GM12891 (cell line): ENCODE measurements at regions not wholly inside any gene's neighbourhood (a gene's known extent, or its start where the extent isn't known, plus 50 kb on each side); places are given as distances from the start of the nearest gene placed in this dataset.

Experiments used
- DNase-seq: peaks from one replicate; pipeline ENCODE4 v3.0.0; 2011; ENCODE audit warnings: low spot score; ENCODE audit not compliant: insufficient read length
- FAIRE-seq: peaks from 2 replicates; lab custom pipeline; 2011; peaks lifted over from hg19 to GRCh38; lab: Jason Lieb, UNC
- PAX5 ChIP-seq: IDR thresholded peaks from 2 replicates; pipeline ENCODE4 v1.6.1; 2011; ENCODE audit warnings: low read length, moderate library complexity, mild to moderate bottlenecking; ENCODE audit not compliant: insufficient read depth, severe bottlenecking
- POLR2A ChIP-seq: IDR thresholded peaks from 2 replicates; pipeline ENCODE4 v1.6.1; 2011; ENCODE audit warnings: low read depth, low read length, control low read depth
- POLR2AphosphoS5 ChIP-seq: IDR thresholded peaks from 2 replicates; pipeline ENCODE4 v1.6.1; 2011; ENCODE audit warnings: low read depth, low read length, control low read depth
- POU2F2 ChIP-seq: IDR thresholded peaks from 2 replicates; pipeline ENCODE4 v1.6.1; 2011; ENCODE audit warnings: low read depth, mild to moderate bottlenecking, control low read depth, low read length, moderate library complexity
- SPI1 ChIP-seq: IDR thresholded peaks from 2 replicates; pipeline ENCODE4 v1.6.1; 2011; ENCODE audit warnings: low read depth, low read length, control low read depth
- TAF1 ChIP-seq: IDR thresholded peaks from 2 replicates; pipeline ENCODE4 v1.6.1; 2011; ENCODE audit warnings: low read depth, low read length, control low read depth

DNA sequence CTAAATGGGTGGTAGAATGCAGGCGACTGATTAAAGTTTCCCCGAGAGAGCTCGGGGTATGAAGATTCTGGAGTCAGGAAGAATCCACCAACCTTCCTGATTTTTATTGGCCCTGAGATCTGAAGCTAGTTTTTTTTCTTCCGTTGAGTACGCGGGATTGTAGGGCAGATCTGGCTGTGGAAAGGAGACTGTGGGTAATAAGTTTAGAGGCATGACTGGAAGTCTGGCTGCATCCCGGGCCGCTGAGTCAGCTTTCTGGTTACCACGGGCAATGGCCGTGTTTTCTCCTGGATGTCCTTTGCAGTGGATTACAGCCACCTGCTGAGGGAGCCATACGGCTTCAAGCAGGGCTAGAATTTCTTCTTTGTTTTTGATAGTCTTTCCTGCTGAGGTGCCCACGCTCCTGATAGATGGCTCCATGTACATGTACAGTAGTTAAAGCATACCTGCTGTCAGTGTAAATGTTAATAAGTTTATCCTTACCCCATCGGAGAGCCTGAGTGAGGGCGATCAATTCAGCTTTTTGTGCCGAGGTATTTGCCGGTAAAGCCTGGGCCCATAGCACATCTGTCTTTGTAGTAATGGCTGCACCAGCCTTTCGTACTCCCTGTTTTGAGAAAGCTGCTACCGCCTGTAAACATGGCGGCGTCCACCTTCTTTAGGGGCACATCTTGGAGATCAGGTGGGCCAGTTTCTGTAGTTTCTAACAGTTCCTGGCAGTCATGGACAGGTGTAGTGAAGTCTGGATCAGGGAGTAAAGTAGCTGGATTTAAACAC, 154.0 kb downstream of the TRIM27 start:
- FAIRE-seq, result no peak
- TF ChIP-seq POLR2A (no peak), SPI1 (no peak), POU2F2 (no peak), TAF1 (no peak), POLR2AphosphoS5 (no peak), PAX5 (no peak)
- DNase-seq, result no peak

DNA sequence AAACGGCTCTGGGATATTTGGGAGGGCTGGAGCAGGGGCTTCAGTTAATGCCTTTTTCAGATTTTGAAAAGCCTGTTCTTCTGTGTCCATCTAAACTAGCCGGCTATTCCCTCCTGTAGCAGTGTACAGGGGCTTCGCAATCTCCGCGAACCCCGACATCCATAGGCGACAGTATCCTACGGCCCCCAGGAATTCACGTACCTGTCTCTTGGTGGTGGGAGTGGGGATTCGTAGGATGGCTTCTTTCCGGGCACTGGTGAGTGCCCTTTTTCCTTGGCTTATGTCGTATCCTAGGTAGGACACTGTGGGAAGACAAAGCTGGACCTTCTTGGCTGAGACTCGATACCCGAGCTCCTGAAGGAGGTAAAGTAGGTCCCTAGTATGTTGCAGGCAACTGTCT, 153.1 kb downstream of the TRIM27 start:
- FAIRE-seq (no peak), DNase-seq (no peak)
- TF ChIP-seq POLR2AphosphoS5 (no peak), SPI1 (no peak)

DNA sequence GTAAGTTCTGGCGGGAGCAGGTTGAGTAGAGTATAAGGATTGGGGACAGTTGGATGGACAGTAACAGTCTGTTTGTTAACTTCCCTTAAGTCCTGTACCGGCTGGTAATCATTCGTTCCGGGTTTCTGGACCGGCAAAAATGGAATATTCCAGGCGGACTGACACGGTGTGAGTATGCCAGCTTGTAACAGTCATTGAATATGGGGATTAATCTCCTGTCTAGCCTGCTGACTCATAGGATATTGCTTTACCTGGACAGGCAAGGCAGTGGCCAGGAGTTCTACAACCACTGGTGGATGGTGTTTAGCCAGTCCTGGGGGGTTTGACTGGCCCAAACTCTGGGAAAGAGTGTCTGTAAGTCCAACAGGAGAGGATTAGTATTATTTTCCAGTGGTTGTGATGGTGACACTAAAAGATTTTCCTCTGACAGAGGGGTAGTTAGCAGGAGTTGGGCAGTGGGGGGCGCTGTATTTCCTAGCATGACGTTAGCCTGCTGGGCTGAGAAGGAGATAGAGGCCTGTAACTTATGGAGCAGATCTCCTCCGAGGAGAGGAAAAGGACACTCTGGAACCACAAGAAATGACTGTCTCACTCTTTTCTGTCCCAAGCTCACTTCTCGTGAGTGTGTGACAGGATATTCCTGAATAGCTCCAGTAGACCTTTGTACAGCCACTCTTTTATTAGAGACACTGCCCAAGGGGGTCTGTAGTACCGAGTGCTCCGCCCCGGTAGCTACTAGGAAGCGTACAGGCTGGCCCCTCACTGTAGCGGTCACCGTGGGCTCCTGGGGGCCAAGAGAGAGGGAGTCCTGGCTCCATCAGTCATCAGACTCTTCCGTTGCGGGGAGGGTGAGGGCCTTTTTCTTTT, 152.2 kb downstream of the TRIM27 start:
- FAIRE-seq (no peak), DNase-seq (no peak)
- TF ChIP-seq TAF1 (no peak), SPI1 (no peak), POLR2AphosphoS5 (no peak), POLR2A (no peak), PAX5 (no peak), POU2F2 (no peak)

DNA sequence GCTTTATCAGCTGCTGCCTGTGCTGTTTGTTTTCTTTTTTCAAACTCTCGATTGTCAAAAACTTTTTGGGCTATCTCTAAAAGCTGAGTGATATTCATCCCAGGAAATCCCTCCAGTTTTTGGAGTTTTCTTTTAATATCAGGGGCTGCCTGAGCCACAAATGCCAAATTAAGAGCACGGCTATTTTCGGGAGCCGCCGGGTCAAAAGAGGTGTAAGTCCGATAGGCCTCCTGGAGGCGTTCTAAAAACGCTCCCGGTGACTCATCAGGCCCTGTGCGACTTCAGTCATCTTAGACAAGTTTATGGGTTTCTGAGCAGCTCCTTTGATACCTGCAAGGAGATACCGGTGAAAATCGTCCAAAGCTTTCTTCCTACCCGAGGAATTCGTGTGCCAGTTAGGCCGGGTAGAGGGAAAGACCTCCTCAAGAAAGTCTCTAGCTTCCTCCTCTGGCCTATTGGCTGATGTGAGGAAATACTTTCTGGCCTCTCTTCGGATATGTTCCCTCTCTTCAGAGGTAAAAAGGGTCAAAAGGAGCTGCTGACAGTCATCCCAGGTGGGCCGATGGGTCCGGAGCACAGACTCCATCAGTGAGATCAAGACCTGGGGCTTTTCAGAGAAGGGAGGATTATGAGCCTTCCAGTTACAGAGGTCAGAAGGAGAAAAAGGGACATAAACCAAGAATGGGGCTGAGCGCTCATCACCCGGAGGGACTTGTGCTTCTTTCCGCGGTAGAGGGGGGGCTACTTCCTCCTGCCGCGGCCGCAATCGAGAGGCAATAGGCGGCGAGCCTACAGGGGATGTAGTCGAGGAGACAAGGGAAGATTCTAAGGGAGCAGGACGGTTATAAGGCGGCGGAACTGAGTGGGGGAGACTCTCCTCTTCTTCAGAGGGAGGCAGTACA, 151.1 kb downstream of the TRIM27 start:
- DNase-seq (no peak), FAIRE-seq (no peak)
- TF ChIP-seq POU2F2 (no peak), POLR2A (no peak), PAX5 (no peak), SPI1 (no peak), TAF1 (no peak), POLR2AphosphoS5 (no peak)

DNA sequence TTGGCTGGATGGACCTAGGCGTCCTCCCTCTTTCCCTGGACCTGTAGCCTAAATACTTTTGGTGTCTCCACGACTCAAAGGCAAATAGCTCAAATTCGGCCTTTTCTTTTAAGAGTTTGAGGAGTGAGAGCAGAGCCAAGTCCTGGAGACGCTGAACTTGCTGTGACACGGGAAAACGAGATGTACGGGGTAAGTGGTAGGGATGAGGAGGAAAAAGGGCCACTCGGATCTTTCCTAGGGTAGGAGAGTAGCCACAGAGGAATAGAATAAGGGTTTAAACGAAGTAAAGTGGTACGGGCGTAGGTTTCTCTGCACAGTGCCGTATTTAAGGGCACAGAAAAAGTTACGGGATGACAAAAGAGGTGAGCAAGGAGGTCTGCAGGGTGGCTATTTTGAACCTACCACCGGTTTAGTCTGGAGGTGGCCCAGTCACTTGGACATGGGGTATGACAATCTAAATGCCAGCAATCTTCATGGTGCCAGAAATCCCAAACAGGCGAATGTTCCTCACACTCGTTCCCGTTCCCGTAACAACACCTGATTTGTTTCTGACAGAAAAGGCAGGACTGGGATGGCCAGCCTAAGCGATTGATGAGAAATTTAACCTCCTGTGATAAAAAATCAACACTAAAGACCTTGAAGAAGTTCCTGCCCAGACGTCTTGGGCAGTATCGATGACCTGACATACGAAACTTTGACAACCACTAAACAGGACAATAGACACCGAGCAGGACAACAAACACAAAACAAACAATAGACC, 149.3 kb downstream of the TRIM27 start:
- no peak for FAIRE-seq
- no peak for DNase-seq
- no peak for TF ChIP-seq POLR2AphosphoS5
- no peak for TF ChIP-seq PAX5
- TF ChIP-seq POU2F2, result no peak
- no peak for TF ChIP-seq SPI1
- TF ChIP-seq POLR2A, result no peak
- TF ChIP-seq TAF1, result no peak

DNA sequence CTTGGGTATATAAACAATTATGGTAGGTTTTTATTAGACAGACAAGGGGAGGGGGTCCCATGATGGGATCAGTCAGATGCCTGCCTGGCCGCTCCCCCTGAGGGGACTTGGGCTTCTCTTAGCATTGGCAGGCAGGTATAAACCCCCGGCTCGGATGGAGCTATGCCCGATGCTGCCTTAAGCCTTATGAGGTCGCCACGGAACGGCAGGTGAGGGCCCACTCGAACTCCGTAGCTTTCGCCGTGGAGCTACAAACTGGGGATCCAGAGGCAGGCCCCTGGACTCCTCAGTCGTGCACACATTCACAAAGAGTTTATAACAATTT, 148.8 kb downstream of the TRIM27 start:
- FAIRE-seq (no peak), DNase-seq (no peak)
- TF ChIP-seq SPI1 (no peak), PAX5 (no peak), POU2F2 (no peak), POLR2AphosphoS5 (no peak), TAF1 (no peak), POLR2A (no peak)

DNA sequence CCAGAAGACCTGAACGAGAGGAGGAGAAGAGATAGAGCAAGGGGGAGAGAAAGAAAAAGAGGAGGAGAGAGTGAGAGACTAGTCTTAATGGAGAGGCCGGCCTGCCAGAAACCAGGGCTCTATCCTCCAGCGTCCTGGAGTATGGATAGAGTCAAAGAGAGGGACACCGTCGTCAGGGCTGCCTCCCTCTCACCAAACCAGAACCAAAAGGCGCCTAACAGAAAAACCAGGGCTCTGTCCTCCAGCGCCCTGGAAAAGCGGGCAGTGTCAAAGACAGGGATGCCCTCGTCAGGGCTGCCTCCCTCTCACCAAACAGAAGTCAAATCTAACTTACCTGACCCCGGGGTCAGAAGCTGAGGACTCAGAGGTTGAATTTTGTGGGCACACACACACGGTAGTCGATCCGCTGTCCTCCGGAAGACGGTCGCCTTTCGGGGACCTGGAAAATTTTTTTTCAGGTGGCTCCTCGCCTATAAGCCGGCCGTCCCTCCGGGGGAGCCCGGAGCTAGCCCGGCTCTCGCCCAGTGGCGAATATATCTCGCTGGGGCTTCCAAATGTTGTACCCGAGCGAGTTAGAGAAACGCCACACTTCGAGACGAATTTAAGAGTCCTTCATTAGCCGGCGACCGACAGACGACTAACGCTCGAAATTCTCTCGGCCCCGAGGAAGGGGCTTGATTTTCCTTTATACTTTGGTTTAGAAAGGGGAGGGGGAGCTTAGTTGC, 148.2 kb downstream of the TRIM27 start:
- DNase-seq (no peak), FAIRE-seq (no peak)
- TF ChIP-seq PAX5, result no peak
- TF ChIP-seq POU2F2, result no peak
- no peak for TF ChIP-seq POLR2A

DNA sequence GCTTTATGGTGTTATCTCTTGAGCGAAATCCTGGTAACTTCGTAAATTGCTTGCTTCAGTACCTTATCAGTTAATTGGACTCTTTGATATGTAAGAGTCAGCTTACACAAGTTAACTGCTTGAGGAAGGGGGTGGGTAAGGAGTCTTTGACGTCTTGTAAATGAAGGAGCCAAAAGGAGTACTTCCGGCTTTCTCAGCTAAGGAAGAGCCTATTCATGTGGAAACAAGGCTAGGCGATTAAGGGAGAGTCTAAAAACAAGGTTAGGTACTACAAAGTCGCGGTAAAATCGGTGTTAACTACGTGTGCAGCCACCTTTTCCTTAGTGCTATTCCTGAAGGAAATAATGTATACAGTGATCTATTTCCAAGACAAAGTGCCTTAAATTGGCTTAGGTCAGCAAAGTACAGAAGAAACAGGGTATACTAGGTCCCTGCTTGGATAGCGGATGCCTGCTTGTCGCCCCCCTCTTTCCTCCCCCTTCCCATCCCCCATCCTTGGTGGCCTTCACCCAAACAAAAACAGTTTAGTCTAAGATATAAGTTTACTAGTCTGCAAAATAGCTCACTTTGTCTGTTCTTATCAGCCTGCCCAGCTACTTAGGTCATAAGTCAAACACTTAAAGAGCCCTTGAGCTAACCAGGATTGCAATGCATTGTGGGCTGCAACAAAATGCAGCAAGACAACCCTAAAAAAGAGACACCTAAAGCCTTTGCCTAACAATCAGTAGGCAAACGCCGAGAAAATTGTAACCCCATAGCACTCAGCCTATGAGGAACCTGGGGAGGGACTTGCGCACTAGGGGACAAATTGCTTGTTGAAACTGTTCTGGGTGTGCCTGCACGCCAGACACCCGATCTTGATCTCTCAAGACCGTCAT, 147.3 kb downstream of the TRIM27 start:
- no peak for DNase-seq
- TF ChIP-seq POLR2A, result no peak
- TF ChIP-seq POU2F2, result no peak
- TF ChIP-seq TAF1, result no peak
- TF ChIP-seq PAX5, result no peak
- no peak for TF ChIP-seq POLR2AphosphoS5
- no peak for TF ChIP-seq SPI1
- no peak for FAIRE-seq
